ENCODE measurements at regions not wholly inside any gene's neighbourhood (a gene's known extent, or its start where the extent isn't known, plus 50 kb on each side); places are given as distances from the start of the nearest gene placed in this dataset.

- Histone ChIP-seq H3K9me3 (ENCODE audit: control insufficient read depth in 2 of 2, low read length in 2 of 2) (no peaks in the 10 kb centered on the region), H3K36me3 (ENCODE audit: control insufficient read depth, insufficient read depth, low read length) (no peaks in the 10 kb centered on the region), H3K4me1 (ENCODE audit: control insufficient read depth, insufficient read depth, low read length, poor library complexity, severe bottlenecking) (no peaks in the 10 kb centered on the region), H3K27ac (ENCODE audit: insufficient read depth, low read length, poor library complexity, severe bottlenecking) (no peak overlapping the region), H3K4me3 (ENCODE audit: low read depth, low read length) (no peak overlapping the region), H3K27me3 (ENCODE audit: control insufficient read depth, insufficient read depth, low read length) (no peaks in the 10 kb centered on the region)
- Mint-ChIP-seq H3K4me1 (no peaks in the 10 kb centered on the region), H3K36me3 (no peaks in the 10 kb centered on the region), H3K27me3 (no peaks in the 10 kb centered on the region), H3K4me3 (no peak overlapping the region), H3K27ac (no peak overlapping the region), H3K9me3 (peaks cover 0 to 6% (median 0%) of the 10 kb centered on the region in 7 donors)
- ATAC-seq (ENCODE audit: low read depth in 2 of 2), result no peak
- no peak for DNase-seq
These were observed 172.6 kb downstream of the SLITRK6 start for GRCh38 chr13:85626603-85627002.

- ATAC-seq (ENCODE audit: low read depth in 2 of 2) (no peak), DNase-seq (no peak)
- Histone ChIP-seq H3K4me3 (ENCODE audit: low read depth, low read length) (no peak overlapping the region), H3K36me3 (ENCODE audit: control insufficient read depth, insufficient read depth, low read length) (no peaks in the 10 kb centered on the region), H3K27me3 (ENCODE audit: control insufficient read depth, insufficient read depth, low read length) (no peaks in the 10 kb centered on the region), H3K9me3 (ENCODE audit: control insufficient read depth in 2 of 2, low read length in 2 of 2) (no peaks in the 10 kb centered on the region), H3K27ac (ENCODE audit: insufficient read depth, low read length, poor library complexity, severe bottlenecking) (no peak overlapping the region), H3K4me1 (ENCODE audit: control insufficient read depth, insufficient read depth, low read length, poor library complexity, severe bottlenecking) (no peaks in the 10 kb centered on the region)
- H3K9me3 Mint-ChIP-seq, result peaks cover 0 to 23% (median 3%) of the 10 kb centered on the region in 7 donors
- H3K27ac Mint-ChIP-seq, result no peak overlapping the region
- no peaks in the 10 kb centered on the region for H3K27me3 Mint-ChIP-seq
- no peaks in the 10 kb centered on the region for H3K4me1 Mint-ChIP-seq
- no peak overlapping the region for H3K4me3 Mint-ChIP-seq
- H3K36me3 Mint-ChIP-seq, result no peaks in the 10 kb centered on the region
These were observed 179.9 kb downstream of the SLITRK6 start for GRCh38 chr13:85619321-85619720.

- Histone ChIP-seq H3K27me3 (ENCODE audit: control insufficient read depth, insufficient read depth, low read length) (no peaks in the 10 kb centered on the region), H3K9me3 (ENCODE audit: control insufficient read depth in 2 of 2, low read length in 2 of 2) (no peaks in the 10 kb centered on the region), H3K4me3 (ENCODE audit: low read depth, low read length) (no peak overlapping the region), H3K27ac (ENCODE audit: insufficient read depth, low read length, poor library complexity, severe bottlenecking) (no peak overlapping the region), H3K36me3 (ENCODE audit: control insufficient read depth, insufficient read depth, low read length) (no peaks in the 10 kb centered on the region), H3K4me1 (ENCODE audit: control insufficient read depth, insufficient read depth, low read length, poor library complexity, severe bottlenecking) (no peaks in the 10 kb centered on the region)
- H3K4me1 Mint-ChIP-seq, result no peaks in the 10 kb centered on the region
- peaks cover 0 to 23% (median 5%) of the 10 kb centered on the region in 7 donors for H3K9me3 Mint-ChIP-seq
- no peak overlapping the region for H3K27ac Mint-ChIP-seq
- no peaks in the 10 kb centered on the region for H3K36me3 Mint-ChIP-seq
- ATAC-seq (ENCODE audit: low read depth in 2 of 2) (no peak), DNase-seq (no peak)
- no peaks in the 10 kb centered on the region for H3K27me3 Mint-ChIP-seq
- H3K4me3 Mint-ChIP-seq, result no peak overlapping the region
These were observed 180.7 kb downstream of the SLITRK6 start for GRCh38 chr13:85618521-85618920.

GRCh38 chr13:85616275-85616674 lies 182.9 kb downstream of the SLITRK6 start:
- no peak overlapping the region for H3K4me3 Mint-ChIP-seq
- H3K36me3 Mint-ChIP-seq, result no peaks in the 10 kb centered on the region
- H3K4me1 Mint-ChIP-seq, result no peaks in the 10 kb centered on the region
- no peak for DNase-seq
- H3K27me3 Mint-ChIP-seq, result no peaks in the 10 kb centered on the region
- no peaks in the 10 kb centered on the region for H3K4me1 ChIP-seq (ENCODE audit: control insufficient read depth, insufficient read depth, low read length, poor library complexity, severe bottlenecking)
- H3K27me3 ChIP-seq (ENCODE audit: control insufficient read depth, insufficient read depth, low read length), result no peaks in the 10 kb centered on the region
- ATAC-seq (ENCODE audit: low read depth in 2 of 2), result no peak
- peaks cover 0 to 3% of the 10 kb centered on the region in 2 experiments for H3K9me3 ChIP-seq (ENCODE audit: control insufficient read depth in 2 of 2, low read length in 2 of 2)
- H3K27ac Mint-ChIP-seq, result no peak overlapping the region
- no peaks in the 10 kb centered on the region for H3K36me3 ChIP-seq (ENCODE audit: control insufficient read depth, insufficient read depth, low read length)
- H3K4me3 ChIP-seq (ENCODE audit: low read depth, low read length), result no peak overlapping the region
- H3K9me3 Mint-ChIP-seq, result peaks cover 0 to 17% (median 5%) of the 10 kb centered on the region in 7 donors
- H3K27ac ChIP-seq (ENCODE audit: insufficient read depth, low read length, poor library complexity, severe bottlenecking), result no peak overlapping the region

GRCh38 chr13:85615031-85615430 lies 184.2 kb downstream of the SLITRK6 start:
- H3K4me3 Mint-ChIP-seq, result no peak overlapping the region
- ATAC-seq (ENCODE audit: low read depth in 2 of 2) (no peak), DNase-seq (no peak)
- H3K9me3 Mint-ChIP-seq, result peaks cover 0 to 16% (median 5%) of the 10 kb centered on the region in 7 donors
- H3K4me1 Mint-ChIP-seq, result no peaks in the 10 kb centered on the region
- H3K27me3 Mint-ChIP-seq, result no peaks in the 10 kb centered on the region
- H3K27ac Mint-ChIP-seq, result no peak overlapping the region
- H3K27ac ChIP-seq (ENCODE audit: insufficient read depth, low read length, poor library complexity, severe bottlenecking), result no peak overlapping the region
- H3K4me3 ChIP-seq (ENCODE audit: low read depth, low read length), result no peak overlapping the region
- H3K4me1 ChIP-seq (ENCODE audit: control insufficient read depth, insufficient read depth, low read length, poor library complexity, severe bottlenecking), result no peaks in the 10 kb centered on the region
- H3K9me3 ChIP-seq (ENCODE audit: control insufficient read depth in 2 of 2, low read length in 2 of 2), result peaks cover 0 to 3% of the 10 kb centered on the region in 2 experiments
- no peaks in the 10 kb centered on the region for H3K27me3 ChIP-seq (ENCODE audit: control insufficient read depth, insufficient read depth, low read length)
- H3K36me3 Mint-ChIP-seq, result no peaks in the 10 kb centered on the region
- no peaks in the 10 kb centered on the region for H3K36me3 ChIP-seq (ENCODE audit: control insufficient read depth, insufficient read depth, low read length)

- Mint-ChIP-seq H3K4me3 (no peak overlapping the region), H3K4me1 (no peaks in the 10 kb centered on the region), H3K36me3 (no peaks in the 10 kb centered on the region), H3K27ac (no peak overlapping the region), H3K9me3 (peaks cover 3 to 7% (median 4%) of the 10 kb centered on the region in 7 donors), H3K27me3 (no peaks in the 10 kb centered on the region)
- ATAC-seq (ENCODE audit: low read depth in 2 of 2) (no peak), DNase-seq (no peak)
- Histone ChIP-seq H3K4me1 (ENCODE audit: control insufficient read depth, insufficient read depth, low read length, poor library complexity, severe bottlenecking) (no peaks in the 10 kb centered on the region), H3K27ac (ENCODE audit: insufficient read depth, low read length, poor library complexity, severe bottlenecking) (no peak overlapping the region), H3K4me3 (ENCODE audit: low read depth, low read length) (no peak overlapping the region), H3K9me3 (ENCODE audit: control insufficient read depth in 2 of 2, low read length in 2 of 2) (peaks cover 0 to 3% of the 10 kb centered on the region in 2 experiments), H3K36me3 (ENCODE audit: control insufficient read depth, insufficient read depth, low read length) (no peaks in the 10 kb centered on the region), H3K27me3 (ENCODE audit: control insufficient read depth, insufficient read depth, low read length) (no peaks in the 10 kb centered on the region)
These were observed 189.2 kb downstream of the SLITRK6 start for GRCh38 chr13:85610024-85610423.

- H3K36me3 ChIP-seq (ENCODE audit: control insufficient read depth, insufficient read depth, low read length), result no peaks in the 10 kb centered on the region
- H3K4me3 Mint-ChIP-seq, result no peak overlapping the region
- no peak overlapping the region for H3K27ac Mint-ChIP-seq
- ATAC-seq (ENCODE audit: low read depth in 2 of 2), result no peak
- H3K4me1 Mint-ChIP-seq, result no peaks in the 10 kb centered on the region
- no peaks in the 10 kb centered on the region for H3K4me1 ChIP-seq (ENCODE audit: control insufficient read depth, insufficient read depth, low read length, poor library complexity, severe bottlenecking)
- no peak overlapping the region for H3K27ac ChIP-seq (ENCODE audit: insufficient read depth, low read length, poor library complexity, severe bottlenecking)
- no peaks in the 10 kb centered on the region for H3K27me3 ChIP-seq (ENCODE audit: control insufficient read depth, insufficient read depth, low read length)
- no peak for DNase-seq
- no peaks in the 10 kb centered on the region for H3K27me3 Mint-ChIP-seq
- peaks cover 0 to 3% of the 10 kb centered on the region in 2 experiments for H3K9me3 ChIP-seq (ENCODE audit: control insufficient read depth in 2 of 2, low read length in 2 of 2)
- H3K36me3 Mint-ChIP-seq, result no peaks in the 10 kb centered on the region
- H3K4me3 ChIP-seq (ENCODE audit: low read depth, low read length), result no peak overlapping the region
- peaks cover 2 to 5% (median 4%) of the 10 kb centered on the region in 7 donors for H3K9me3 Mint-ChIP-seq
These were observed 190.9 kb downstream of the SLITRK6 start for GRCh38 chr13:85608255-85608829.

GRCh38 chr13:85603735-85604134 lies 195.5 kb downstream of the SLITRK6 start:
- Histone ChIP-seq H3K36me3 (ENCODE audit: control insufficient read depth, insufficient read depth, low read length) (no peaks in the 10 kb centered on the region), H3K4me3 (ENCODE audit: low read depth, low read length) (no peak overlapping the region), H3K9me3 (ENCODE audit: control insufficient read depth in 2 of 2, low read length in 2 of 2) (no peaks in the 10 kb centered on the region), H3K27ac (ENCODE audit: insufficient read depth, low read length, poor library complexity, severe bottlenecking) (no peak overlapping the region), H3K27me3 (ENCODE audit: control insufficient read depth, insufficient read depth, low read length) (no peaks in the 10 kb centered on the region), H3K4me1 (ENCODE audit: control insufficient read depth, insufficient read depth, low read length, poor library complexity, severe bottlenecking) (no peaks in the 10 kb centered on the region)
- Mint-ChIP-seq H3K36me3 (no peaks in the 10 kb centered on the region), H3K27ac (no peak overlapping the region), H3K27me3 (no peaks in the 10 kb centered on the region), H3K4me3 (no peak overlapping the region), H3K9me3 (peaks cover 1 to 9% (median 4%) of the 10 kb centered on the region in 7 donors), H3K4me1 (no peaks in the 10 kb centered on the region)
- ATAC-seq (ENCODE audit: low read depth in 2 of 2) (no peak), DNase-seq (no peak)
